Ramos (cell line): ENCODE measurements at regions not wholly inside any gene's neighbourhood (a gene's known extent, or its start where the extent isn't known, plus 50 kb on each side); places are given as distances from the start of the nearest gene placed in this dataset.

ENCODE experiments used
- in situ Hi-C: fragments of 300-500 bp; cut with MboI; formaldehyde crosslinking; loops from one replicate; pipeline ENCODE4 v1.14.3; 2022; ENCODE audit warnings: low sequenced_read_pairs; ENCODE audit not compliant: unreplicated experiment

DNA sequence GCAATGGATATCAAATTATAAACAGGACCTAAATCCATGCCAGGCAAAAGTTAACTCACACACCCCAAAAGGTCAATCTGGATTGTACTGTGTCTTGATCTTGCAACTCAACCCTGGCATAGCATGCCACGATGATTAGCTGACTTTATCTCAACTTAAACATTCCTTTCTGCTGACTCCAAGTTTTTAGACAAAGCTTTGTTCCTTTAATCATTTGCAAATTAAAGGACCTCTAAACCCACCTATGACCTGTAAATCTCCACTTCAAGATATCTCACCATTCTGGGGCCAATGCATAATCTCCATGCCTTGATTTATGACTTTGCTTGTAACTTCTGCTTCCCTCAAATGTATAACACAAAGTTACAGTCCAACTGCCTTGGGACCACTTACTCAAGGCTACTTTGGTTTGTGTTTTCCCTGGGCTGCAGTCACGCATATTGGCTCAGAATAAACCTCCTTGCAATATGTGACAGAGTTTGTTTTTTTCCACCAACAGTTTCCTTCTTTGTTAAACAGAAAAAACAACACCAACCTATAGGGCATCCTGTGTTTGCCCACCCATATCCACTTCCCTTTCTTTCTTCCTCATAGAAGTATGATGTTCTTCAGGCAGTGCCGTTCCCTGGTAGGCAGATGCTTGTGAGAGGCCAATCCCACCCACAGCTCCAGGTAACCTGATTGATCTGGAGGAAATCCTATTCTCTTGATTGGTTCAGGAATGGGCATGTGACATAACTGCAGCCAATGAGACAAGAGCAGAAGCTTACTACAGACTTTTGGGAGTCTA is 390.6 kb upstream of the ERCC4 start:
- in situ Hi-C loops = no loop called here

DNA sequence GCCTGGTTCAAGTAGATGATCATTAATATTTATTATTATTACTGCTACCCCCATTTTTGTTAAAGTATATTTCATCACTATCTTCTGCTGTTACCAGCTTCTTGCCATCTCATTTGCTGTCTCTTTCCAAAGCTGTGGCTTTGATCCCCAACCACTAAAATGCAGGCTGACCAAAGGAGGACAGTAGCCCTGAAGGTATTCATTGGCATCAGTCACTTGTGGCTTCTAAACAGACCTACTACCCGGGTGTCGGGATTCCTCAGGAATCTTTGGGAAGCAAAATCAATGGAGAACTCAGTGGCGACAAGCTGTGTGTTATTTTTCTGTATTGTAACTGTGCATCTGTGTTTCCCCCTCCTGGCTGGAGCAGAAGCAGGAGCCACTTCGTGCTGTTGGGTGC is 379.2 kb upstream of the ERCC4 start:
- in situ Hi-C loops = no loop called here

DNA sequence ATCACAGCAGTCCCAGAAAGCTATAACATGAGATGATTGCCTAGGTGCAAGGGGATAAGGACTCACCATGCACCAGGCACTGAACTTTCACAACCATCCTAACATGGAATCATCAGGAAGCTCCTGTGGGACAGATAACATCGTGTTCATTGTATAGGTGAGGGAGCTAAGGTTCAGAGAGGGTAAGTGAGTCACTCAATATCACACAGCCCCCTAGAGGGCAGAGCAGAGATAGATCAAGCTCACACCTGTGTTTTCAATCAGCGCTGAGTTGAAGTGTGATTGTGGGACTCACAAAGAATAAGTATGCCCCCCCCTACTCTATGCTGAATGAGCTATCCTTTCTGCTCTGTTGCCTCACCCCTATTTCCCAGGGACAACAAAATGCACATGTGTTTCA is 377.7 kb upstream of the ERCC4 start:
- in situ Hi-C loops = no loop called here

DNA sequence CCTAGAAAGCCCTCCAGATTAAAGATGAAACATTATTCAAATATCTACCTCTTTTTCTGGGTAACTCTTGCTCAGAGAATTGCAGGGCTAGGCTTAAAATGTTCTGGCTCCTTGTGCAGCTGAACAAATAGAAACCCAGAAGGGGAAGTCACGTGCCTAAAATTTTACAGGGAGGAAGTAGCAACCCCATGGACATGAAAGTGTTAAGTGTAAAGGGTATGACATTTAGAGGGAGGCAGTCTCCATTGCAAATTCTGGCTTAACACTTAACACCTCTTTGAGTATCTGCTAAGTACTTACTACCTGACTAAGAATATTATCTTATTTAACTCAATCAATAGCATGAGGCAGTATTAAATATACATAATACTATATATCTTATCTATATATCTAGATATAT is 376.1 kb upstream of the ERCC4 start:
- in situ Hi-C loops = no loop called here

DNA sequence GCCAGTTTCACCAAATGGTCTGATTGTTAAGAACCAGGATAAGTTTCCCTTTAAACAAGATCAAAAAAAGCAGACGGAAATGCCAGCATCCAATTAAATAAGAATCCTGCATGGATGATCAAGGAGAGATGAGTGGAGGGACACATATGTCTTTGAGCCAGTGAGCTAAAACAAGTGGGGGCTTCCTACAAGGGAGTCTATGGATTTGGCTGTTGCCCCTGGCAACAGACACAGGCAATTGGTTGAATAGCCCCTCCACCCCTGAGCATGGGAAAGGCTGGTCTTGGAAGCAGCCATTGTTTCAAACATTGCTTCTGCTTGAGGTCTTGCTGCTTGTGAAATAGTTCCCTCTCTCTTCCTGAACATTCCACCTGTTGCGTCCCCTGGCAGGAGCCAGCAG is 374.7 kb upstream of the ERCC4 start:
- in situ Hi-C loops = no loop called here

DNA sequence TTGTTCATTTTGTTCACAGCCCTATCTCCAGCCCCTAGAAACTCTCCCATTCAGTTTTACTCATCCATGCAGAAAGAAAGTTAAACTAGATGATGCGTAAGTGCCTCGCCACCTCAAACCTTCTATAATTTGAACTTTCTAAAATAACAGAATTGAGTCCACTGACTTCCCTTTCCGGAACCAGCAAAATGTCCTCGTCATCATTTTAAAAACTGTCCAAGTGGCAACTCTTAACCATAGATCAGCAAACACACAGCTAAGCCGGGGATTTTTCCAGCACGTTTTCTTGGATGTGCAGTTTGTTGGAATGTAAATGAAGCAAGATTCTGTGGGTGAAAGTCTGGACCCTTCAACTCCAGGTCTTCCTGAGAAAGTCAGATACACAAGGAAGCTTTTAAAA is 369.7 kb upstream of the ERCC4 start:
- in situ Hi-C loops = no loop called here

DNA sequence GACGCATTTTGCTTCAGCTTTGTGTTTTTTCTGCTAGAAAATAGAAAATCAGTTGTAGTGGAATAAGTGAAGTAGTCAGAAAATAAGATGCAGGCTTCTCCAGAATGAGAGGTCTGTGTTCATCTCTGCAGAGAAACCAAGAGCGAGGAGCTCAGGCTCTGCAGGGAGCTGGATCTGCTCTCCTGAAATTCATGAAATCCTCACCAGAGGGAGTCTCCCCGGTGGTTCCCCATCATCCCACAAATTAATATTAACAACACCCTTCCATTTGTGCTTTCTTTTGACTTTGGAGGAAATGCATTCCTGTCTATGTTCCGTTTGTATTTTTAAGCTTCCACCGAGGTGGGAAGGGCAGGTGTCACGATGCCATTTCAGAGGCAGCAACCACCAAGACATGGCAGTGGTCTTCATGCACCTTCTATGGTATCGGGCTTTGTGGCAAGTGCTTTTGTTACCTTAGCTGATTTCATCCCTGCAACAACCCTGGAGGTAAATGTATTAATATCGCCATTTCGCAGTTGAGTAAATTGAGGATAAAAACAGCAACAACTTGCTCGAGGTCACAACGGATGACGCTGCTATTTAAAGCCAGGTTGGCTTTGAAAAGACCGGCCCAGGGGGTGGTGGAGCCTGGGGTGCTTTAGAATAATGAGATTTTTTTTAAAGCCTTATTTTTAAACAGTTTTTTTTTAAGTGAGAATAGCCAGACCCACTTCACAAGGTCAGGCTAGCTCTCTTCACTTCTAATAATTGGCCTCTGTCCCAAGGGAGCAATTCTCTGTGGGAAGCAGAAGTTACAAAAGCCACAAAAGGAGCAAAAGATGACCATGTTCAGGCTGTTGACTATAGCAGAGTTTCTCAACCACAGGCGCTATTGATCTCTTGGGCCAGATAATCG is 367.6 kb upstream of the ERCC4 start:
- in situ Hi-C loops = no loop called here

DNA sequence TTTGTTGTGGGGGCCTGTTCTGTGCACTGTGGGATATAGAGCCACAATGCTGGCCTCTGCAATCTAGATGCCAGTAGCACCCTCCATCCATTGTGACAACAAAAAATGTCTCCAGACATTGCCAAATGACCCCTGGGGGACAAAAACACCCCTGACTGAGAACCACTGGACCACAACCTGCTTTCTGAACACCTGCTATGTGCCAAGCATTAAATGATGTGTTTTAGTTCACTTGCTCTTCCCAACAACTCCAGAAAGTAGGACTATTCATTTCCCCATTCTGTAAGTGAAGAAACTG is 367.0 kb upstream of the ERCC4 start:
- in situ Hi-C loops = no loop called here

DNA sequence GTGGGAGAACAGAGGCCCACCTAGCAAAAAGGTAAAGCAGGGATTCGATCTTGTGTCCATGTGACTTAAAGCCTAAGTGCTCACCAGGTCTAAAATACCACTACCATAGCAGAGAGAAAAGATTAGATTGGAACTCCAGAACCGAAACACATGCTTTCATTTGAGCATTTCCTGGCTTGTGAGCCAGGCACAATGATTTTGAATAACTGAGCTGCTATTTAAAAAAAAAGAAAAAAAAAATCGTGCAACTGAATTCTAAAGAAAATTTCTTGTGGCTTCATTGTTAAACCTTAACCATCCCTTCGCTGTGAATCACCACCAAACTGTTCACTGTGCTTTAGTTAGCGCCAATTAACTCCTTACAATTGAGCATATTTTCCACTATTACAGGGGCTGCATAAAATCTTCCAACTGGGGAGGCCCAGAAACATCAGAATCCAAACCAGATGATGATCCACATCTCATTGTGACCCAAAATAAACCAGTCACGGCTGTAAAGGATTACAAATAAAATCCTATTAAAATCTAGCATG is 366.4 kb upstream of the ERCC4 start:
- in situ Hi-C loops = no loop called here

DNA sequence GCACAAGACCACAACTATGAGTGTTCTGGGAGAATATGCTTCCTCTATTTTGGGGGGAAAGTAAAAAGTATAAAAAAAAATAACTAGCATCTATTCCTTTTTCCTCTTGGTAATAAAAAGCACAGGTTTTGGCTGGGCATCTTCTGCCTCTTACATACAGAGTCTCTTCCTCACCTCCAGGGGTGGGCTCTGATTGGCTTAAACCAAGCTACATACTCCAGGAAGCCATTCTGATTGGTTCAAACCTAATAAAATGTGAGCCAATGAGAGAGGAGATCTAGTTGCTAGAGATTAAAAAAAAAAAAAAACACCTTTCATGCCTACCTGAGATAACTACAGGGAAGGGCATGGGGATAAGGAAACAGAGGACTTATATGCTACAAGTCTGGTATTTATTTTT is 365.9 kb upstream of the ERCC4 start:
- in situ Hi-C loops = no loop called here

DNA sequence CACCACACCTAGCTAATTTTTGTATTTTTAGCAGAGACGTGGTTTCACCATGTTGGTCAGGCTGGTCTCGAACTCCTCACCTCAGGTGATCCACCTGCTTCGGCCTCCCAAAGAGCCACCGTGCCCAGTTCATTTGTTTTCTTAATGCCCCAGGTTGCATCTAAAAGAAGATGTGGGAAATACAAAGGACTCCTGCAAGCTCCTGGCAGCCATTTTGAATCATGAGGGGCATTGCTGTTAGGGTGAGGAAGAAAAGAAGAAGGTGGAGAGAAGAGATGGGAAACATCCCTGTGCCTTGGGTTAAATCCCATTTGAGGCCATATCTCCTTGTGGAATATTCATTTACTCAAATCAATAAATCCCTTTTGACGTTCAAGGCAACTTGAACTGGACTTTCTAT is 365.3 kb upstream of the ERCC4 start:
- in situ Hi-C loops = no loop called here

DNA sequence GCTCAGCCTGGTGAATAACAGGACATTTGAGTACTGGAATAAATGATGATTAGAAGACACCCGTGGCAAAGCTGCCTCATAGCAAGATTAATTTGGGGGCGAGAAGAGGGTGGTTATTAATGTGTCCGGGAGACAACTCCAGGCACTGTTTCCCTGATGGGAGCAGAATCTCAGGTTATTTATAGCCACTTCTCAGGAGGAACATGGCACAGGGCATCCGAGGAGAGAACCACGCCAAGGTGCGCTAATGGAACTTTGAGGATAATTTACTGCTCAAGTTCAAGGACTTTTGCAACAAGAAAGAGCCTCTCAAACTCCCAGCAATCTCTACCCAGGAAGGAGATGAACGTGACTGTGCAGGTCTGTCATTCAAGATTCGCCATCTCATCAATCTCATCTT is 362.5 kb upstream of the ERCC4 start:
- in situ Hi-C loops = no loop called here

DNA sequence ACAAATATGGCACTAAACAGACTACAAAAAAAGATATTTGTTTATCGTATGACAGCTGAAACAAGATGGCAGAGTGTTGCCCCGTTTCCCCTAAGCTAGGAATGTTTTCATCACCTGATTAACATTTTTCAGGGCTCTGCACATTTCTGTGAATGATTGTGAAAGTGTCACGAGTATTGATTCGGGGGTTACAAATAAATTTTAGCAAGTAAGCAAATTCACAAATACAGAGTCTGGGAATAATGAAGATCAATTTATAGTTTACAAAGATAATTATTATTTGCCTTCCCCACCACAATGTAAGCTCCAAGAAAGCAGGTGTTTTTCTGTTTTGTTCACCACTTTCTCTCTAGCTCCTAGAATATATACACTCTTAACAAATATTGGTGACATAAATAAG is 361.2 kb upstream of the ERCC4 start:
- in situ Hi-C loops = no loop called here

DNA sequence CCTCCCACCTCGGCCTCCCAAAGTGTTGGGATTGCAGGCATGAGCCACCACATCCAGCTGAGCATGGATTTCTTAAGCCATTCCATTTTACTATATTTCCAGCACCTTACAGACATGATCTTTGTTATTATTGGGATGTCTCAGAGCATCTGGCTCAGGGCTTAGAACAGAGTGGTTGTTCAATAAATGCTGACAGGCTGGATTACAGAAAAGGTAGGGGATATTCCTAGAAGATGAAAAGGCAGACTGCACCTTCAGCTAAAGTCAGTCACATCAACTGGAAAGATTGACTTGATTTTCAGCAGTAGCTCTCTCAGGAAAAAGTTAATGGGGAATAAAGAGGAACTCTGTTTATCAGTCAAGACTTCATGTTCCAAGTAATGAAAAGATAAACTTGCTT is 360.3 kb upstream of the ERCC4 start:
- in situ Hi-C loops = no loop called here

DNA sequence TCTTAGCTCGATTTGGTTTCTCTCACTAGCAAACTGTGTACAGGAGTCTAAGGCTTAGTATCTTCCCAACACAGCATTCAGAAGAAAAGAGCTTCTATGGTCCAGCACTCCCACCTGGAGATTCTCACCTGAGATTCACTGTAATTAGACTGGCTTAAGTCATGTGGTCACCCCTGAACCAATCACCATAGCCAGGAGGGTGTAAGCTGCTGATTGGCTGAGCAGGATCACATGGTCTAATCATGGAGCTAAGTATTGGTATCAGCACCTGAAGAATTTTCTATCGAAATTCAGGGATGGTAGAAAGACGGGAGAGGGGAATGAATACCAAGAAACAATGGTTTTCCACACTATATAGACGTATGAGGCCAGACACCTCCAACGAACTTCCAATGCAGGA is 359.8 kb upstream of the ERCC4 start:
- in situ Hi-C loops = no loop called here

DNA sequence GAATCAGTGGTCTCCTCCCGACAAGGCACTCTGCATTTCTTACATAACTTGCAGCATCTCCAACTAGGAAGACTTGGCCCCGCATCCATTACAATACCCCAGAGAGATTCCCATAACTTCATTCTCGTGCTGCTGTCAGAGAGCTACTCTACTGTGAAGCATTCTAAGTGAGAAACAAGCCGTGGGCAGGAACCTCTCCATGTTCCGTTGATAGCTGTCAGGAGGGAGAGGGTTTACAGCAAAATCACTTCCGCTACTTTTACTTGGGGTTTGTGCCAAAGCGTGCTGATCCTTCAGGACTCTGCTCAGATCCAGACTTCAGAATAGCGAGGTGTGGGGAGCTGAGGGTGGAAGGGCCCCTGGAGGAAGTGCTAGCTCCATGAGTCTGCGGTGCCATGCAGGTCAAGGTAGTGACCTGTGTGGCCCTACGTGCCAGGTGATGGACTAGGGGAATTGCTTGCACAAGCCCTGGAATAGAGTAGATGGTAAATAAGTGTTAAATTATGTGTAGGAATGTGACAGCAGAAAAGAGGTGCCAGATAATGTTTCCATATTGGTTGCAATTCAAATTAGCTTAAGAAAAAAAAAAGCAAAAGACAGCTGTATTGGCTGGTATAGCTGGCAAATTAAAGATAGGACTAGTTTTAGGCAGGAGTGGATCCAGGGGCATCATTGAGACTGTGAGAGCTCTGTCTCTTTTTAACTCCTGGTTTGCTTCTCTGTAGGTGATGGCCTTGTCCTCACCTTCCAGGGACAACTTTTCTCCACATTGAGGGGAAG is 358.5 kb upstream of the ERCC4 start:
- in situ Hi-C loops = no loop called here

DNA sequence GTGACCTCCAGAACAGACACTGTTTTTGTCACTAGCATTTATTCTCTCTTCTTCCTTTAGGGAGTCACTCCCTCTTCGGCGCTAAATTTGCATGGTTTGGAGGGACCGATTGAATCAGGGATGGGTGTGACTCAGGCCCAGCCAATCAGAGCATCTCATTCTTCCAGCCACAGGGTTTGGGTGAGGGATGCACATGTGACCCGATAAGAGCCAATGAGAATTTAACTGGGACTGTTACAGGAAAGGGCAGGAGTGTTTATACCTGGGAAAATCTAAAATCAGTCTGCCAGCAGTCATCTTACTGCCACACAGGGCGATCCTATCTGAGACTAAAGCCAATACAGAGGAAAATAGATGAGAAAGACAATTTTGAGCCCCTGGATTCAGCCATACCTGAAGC is 351.2 kb upstream of the ERCC4 start:
- in situ Hi-C loops = no loop called here

DNA sequence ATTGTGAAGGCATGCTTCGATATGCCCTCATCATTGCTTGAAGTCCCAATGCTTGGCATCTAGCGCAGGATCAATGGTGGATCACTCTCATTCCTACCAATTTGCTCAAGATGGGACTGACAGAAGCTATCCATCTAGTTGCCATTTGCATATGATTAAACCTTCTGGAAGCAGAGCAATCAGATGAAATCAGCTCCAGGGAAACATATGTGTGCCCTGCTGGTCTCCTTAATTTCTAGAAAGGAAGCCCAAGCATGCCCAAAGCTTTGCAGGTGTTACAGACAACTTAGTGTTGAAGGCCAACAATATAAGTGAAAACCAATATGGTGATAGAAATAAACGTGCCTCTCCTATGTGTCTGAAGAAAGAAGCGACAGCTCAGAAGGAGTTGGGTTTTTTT is 350.0 kb upstream of the ERCC4 start:
- in situ Hi-C loops = no loop called here

DNA sequence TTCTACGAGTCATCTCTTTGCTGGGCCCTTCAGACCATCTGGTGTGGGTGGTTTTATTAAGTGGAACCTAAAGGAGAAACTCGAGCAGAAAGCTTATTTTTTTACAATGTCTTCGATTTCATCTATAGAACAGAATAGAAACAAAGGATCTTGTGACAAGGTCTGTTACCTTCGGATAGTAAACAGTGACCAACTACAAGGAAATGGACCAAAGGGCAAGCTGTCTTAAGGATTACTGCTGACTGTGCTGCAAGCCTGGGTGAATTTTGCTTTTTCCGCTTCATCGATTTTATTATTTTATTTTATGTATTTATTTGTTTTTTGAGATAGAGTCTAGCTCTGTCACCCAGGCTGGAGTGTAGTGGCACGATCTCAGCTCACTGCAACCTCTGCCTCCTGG is 348.9 kb upstream of the ERCC4 start:
- in situ Hi-C loops = no loop called here

DNA sequence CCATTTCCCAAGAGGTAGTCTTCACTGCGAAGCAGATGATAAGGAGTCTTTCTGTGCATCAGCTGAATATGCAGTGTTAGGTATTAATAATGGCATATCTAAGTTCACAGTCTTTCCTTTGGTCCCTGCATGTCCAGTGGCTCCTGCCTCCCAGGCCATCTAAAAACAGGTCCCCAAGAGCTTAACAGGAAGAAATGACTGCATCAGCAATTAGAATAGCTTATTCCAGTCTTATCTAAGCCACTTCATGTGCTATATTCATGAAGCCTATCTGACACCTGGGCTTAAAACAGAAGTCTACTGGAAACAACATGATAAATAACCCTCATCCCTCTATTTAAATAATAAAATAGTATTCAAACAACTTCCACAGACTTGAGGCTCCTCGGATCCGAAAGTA is 346.1 kb upstream of the ERCC4 start:
- in situ Hi-C loops = no loop called here

DNA sequence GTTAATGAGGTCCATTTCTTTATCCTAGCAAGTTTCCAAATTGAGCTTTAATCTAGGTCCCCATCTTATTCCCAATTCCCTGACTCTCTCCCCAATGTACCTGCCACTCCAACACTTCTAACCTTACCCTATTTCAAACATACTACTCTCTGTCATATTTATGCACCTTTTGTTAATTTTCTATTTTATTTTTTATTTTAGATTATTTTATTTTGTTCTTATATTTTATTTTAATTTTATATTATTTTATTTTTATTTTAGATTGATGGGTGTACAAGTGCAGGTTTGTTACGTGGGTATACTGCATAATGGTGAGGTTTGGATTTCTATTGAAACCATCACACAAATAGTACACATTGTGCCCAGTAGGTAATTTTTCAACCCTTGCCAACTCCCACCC is 333.9 kb upstream of the ERCC4 start:
- in situ Hi-C loops = no loop called here
